GM18498 (cell line): ENCODE measurements at regions not wholly inside any gene's neighbourhood (a gene's known extent, or its start where the extent isn't known, plus 50 kb on each side); places are given as distances from the start of the nearest gene placed in this dataset.

Experiments used
- ATAC-seq: cut with Tn5 transposase; IDR thresholded peaks from one replicate; pipeline ENCODE4 v1.9.1; 2021; ENCODE audit warnings: mild to moderate bottlenecking, moderate library complexity; ENCODE audit not compliant: unreplicated experiment

DNA sequence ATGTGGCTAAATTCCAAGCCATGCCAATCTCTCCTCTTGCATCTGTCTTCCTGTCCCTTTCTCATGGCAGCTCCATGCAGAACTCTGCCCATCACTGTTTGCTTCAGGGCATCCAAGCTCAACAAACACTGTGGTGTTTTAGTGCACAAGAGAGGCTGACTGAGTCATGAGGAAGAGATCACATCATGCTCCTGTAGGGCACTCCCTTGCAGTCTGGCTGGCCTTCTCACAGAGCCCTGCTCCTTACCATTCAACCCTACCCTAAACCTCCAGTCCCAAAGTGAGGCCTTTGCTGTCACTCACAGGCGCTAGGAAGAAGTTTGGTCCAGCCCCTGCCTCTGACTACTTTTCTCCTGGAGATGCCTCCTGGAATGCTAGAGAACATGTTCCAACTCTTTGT is 194.0 kb downstream of the LRATD1 start:
- ATAC-seq, result no peak

- ATAC-seq, result no peak
These were observed 194.9 kb downstream of the LRATD1 start for GRCh38 chr2:14827226-14828023.

DNA sequence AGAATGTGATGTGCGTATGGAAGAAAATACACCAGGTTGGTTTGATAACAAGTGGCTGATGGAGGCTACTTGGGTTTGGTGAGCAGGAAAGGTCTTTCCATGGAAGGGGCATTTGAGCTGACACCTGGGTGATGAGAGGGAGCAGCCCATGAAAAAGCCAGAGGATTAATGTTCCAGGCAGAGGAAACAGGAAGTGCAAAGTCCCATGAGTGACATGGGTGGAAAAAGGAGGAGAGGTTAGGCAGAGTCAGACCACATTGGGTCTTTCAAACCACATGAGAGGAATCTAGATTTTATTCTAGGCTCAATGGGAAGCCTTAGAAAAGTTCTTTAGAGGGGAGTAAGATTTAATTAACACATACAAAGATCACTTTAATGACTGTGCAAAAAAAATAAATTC is 195.7 kb downstream of the LRATD1 start:
- no peak for ATAC-seq

DNA sequence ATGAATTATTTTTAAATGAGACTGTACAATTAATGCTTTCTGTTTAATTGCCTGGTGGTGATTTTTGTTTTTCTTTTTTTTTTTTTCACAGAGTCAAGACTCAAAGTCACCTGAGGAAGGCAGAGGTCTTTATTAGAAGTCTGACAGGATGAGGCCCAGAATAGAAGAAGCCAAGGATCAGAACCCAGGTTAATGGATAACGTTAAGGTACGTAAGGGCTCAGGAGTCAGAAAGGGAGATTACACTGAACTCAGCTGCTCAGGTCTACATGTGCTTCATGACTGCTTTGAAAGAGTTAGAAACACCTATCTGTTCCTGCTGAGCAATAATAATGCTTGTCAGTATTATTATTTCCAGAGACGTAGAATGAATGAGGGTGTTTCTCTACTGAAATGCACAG is 196.5 kb downstream of the LRATD1 start:
- ATAC-seq, result no peak

DNA sequence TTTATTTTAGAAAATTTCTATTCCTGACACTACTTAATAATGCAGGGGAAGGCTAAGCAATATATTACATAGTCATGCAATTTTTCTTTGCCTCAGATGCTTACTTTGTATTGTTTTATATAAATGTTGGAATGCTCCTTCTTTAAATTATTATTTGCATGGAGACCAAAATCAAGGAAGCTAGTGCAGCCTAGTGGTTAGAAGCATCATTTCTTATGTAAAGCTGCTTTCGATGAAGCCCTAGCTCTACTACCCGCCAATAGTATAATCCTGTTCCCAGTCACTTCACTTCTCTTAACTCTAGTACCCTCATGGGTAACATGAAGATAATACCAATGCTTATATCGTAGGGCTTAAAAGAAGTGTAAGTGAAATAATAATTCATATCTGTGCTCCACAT is 198.9 kb downstream of the LRATD1 start:
- ATAC-seq, result no peak

GRCh38 chr2:14843507-14844204 is 211.1 kb downstream of the LRATD1 start:
- no peak for ATAC-seq

- ATAC-seq, result no peak
These were observed 223.2 kb downstream of the LRATD1 start for GRCh38 chr2:14855751-14856150.

- ATAC-seq, result no peak
These were observed 228.7 kb downstream of the LRATD1 start for GRCh38 chr2:14861181-14861580.

DNA sequence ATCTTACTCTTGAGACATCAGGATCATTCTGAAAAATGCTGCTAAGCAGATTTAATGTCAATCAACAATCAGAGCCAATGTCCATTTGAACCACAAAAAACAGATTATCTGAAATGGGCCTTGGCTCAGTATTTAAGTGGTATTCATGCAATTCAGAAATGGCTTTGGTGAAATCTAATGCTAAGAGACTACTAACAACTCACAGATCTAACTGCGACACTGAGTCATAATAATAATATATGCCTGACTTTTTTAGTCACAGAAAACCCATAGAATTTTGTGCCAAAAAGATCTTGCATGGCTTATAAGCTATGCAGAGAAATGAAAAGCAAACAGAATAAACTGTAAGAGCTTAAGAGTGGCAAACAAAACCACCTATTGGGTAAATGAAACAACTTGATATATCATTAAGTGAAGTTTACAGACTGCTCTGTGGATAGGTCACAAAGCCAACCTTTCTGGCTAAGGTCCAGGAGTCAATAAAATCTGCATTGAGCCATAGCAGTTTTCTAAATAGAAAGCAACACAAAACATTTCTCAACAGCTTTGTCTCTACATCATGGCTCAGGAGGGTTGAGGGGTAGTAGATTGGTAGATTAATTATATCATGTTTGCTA is 234.3 kb downstream of the LRATD1 start:
- no peak for ATAC-seq

DNA sequence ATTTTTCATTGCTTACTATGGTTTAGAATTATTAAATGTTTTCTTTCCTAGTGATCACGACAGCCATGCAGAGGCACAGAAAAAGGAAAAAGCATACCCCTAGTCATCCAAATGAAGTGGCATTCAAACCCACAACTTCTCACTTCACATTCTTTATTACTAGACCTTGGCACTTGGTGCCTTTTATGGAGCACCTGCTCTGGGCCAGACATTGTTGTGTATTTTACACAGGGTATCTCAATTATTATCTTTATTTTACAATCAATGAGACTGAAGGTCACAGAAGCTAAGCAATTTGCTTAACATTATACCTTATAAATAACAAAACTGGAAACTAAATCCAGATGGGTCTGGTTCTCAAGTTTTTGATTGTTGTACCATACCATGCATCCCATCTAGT is 235.3 kb downstream of the LRATD1 start:
- ATAC-seq, result no peak

- no peak for ATAC-seq
These were observed 240.3 kb downstream of the LRATD1 start for GRCh38 chr2:14872779-14873325.

DNA sequence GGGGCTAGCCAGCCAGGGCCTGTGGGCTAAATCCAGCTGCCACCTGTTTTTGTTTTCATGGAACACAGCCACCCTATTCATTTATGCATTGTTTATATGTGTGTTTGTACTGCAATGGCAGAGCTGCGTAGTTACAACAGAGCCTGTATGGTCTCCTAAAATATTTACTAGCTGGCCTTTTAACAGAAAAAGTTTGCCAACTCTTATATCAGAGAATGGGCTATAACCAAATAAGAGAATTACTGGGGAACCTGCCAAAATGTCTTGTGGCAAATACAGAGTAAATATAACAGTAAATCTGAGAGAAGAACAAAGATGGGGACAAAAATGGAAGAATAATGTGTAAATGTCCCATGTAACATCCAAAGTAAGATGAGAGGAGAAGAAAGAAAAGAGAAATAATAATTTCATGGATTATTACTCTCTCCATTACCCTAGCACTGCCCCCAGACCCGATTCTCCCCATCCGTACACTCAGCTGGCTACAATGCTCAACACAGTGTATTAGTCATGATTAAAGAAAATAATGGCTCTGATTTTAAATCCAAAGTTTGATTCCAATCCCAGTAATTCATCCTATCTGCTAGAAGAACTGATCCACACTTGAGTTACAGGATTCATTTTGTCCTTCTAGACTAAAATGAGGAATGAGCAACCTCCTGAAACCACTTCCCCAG is 249.3 kb downstream of the LRATD1 start:
- no peak for ATAC-seq

- no peak for ATAC-seq
These were observed 252.1 kb downstream of the LRATD1 start for GRCh38 chr2:14884651-14885050.

- ATAC-seq, result no peak
These were observed 259.0 kb downstream of the LRATD1 start for GRCh38 chr2:14891546-14891945.

GRCh38 chr2:14896330-14897030 is 264.0 kb downstream of the LRATD1 start:
- ATAC-seq, result no peak

DNA sequence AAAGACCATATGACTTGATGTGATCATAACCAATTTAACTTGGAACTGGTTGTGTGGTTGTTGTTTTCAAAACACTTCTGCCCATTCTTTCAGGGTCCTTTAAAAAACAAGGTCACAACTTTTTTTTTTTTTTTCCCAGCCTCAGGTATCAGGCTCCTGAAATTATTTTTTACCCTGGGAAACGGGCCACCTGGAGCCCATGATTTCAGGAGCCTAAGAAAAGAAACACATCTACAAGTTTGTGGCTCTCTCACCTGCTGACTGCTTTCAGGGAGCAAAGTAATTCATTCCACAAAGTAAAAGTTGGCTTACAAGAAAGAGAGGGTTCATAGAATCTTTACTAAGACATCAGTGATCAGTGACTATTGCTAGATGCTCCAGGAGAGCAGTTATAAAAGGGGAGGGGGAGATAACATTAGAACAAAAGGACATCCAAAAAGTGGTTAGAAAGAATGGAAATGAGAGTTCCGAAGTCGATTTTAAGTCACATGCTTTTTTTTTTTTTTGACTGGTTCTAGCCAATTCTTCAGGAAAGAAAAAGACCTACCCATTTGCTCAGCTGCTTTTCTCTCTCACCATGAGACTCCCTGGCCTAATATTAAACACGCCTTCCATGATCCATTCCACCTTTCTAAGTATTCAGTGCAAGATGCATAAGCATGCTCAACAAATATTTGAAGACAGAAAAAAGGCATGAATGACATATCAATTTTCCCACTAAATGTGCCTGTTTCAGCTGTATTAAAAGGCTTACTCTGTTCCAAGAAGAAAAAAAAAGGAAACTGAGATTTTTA is 267.3 kb downstream of the LRATD1 start:
- no peak for ATAC-seq

DNA sequence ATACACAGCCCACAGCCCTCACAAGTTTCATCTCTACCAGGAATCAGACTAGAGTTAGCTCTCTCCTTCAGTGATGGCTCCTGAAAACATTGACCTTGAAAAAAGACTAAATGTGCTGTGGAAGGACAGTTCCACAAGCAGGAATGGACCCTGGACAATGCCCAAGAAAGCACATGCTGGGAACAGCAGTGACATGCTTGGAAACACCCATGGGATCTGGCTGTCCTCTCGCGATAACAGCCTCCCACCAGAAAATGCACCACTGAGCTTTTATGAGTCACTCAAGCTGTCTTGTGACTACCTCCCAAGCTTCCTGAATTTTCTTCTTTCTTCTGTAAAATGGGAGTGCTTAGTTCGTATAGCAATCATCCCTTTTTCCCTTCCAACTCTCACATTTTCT is 269.2 kb downstream of the LRATD1 start:
- no peak for ATAC-seq

DNA sequence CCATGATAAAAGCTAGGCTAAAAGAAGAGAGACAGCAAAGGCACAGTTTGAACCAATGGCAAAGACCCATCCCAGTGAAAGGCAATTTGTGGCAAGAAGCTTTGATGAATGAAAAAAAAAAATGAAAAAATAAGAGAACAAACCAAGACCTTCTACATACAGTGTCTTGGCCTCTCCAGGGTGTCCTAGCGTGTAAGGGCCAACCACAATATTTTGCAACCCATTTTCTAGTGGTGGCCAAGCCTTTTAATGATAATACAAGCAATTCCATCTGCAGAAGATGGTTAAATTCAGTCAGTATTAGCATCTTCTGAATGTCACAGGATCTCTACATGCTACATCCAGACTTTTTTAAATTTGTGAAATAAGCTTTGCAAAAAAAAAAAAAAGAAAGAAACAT is 270.4 kb downstream of the LRATD1 start:
- no peak for ATAC-seq

- ATAC-seq, result peak; percentile 97
These were observed 271.3 kb downstream of the LRATD1 start for GRCh38 chr2:14903709-14904374.
